ENCODE measurements at regions not wholly inside any gene's neighbourhood (a gene's known extent, or its start where the extent isn't known, plus 50 kb on each side); places are given as distances from the start of the nearest gene placed in this dataset.

- TF ChIP-seq CTCF (IDR thresholded peaks at IDR 0.05) (no peak), POLR2A (IDR thresholded peaks at IDR 0.05) (no peak)
Measured at GRCh38 chr1:60448850-60449249, 375.3 kb upstream of the C1orf87 start.

All from lower leg skin (tissue), 3 donors.